Glomerular endothelial cell (primary cell): ENCODE measurements at regions not wholly inside any gene's neighbourhood (a gene's known extent, or its start where the extent isn't known, plus 50 kb on each side); places are given as distances from the start of the nearest gene placed in this dataset.

Experiments used
- DNase-seq: peaks from one replicate; pipeline ENCODE4 v3.0.0-alpha.2; 2011; ENCODE audit warnings: low read depth, low spot score; ENCODE audit errors: extremely low read depth

DNA sequence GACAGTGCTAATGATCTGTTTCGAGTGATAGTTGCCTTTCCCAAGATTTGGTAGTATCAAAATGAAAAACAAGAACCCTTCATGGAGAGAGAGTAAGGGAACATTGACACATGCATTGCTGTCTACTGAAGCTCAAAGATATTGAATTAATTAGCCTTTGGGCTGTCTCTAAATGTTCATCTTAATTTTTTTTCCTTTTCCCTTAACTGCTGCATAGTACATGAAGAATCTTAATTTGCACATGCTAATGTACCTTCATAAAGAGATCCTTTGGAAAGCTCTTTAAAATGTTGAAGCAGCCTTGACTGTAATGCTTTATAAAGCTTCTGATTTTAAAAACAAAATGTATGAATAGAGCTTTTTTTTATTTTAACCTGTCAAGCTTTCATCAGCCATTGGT is 452.2 kb downstream of the TUSC7 start:
- no peak for DNase-seq

DNA sequence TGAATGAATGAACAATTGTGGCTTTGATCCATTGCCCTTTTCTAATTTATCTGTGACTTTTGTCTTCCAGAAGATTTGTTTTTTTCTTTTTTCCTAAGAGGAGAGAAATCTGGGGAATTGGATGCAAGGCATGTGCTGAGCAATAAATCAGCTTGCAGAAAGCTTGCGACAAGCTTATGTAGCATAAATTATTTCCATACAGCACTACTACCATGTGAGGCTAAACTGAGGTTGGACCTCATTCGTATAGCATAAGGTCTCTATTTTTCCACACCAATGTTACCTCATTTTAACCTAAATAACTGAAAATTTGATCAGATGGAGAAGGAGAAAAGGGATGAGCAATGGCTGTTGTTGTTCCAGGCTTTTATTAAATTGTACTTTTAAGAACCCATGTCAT is 455.6 kb downstream of the TUSC7 start:
- no peak for DNase-seq

DNA sequence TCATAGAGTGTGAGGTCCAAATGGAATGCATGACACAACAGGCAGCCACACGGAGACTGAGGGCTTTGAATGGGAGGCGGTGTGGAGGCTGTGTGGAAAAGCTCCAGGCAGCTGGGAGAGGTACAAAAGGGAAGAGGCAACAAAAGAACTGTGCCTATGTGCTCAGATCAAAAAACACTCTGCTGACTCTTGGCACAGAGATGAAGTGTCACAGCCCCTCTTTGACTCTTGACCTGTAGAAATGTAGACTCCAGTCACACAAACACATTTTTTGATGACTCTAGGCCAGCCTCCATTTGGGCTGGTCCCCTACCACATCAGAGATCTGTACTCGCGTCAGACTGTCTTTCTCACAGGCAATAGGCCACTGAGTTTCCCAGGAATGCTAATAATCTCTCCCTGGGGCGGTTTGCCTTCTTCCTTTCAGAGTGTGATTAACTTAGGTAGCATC is 456.0 kb downstream of the TUSC7 start:
- no peak for DNase-seq

DNA sequence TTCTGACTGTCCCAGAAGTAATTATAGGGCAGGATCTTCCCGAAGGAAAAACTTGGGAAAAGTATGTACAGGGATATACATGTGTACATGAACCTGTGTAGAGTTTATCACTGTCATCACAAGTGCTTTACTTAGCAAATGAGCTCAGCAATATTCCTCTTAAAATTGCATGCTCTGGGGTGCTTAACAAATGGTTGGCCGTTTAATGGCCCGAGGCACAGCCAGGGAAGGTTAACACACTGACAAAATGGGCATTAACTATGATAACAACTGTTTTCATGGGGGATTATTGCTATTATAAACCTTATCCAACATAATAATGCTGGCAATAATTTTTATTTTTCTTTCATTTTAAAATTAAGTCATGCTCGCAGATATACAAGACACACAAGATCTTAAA is 459.3 kb downstream of the TUSC7 start:
- DNase-seq = no peak

DNA sequence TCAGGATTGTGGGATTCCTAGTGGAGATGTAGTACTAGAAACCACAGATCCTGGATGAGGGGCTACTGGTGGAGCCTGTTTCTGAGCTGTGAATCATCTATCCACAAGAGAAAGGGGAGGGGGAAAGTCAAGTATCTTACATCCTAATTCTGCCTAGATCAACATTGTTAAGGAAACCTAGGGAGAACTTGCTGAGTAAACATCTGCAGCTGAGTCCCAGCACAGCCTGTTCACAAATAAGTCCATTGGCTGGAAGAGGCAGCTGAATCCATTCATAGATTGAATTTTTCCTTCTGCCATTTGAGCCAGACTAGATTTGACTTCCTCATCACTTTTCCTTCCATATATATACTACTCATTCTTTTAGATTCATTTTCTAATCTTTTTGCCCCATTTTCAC is 460.5 kb downstream of the TUSC7 start:
- DNase-seq = no peak

DNA sequence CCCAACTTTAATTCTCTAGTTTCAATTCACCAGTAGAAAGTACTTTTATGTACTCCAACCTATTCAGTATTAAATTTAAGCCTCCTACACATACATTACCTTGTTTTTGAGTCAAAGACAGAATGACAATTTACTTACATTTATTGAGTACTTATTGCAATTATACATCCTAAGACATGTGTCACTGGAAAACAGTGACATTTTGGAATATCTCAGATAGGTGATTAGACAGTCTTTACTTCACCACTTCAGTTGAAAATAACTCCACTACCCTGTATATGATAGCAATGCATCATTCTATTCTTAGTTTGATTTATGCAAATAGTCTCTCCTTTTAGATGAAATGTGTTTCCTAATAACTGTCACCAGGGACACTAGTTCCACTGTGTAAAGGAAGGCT is 461.5 kb downstream of the TUSC7 start:
- no peak for DNase-seq

DNA sequence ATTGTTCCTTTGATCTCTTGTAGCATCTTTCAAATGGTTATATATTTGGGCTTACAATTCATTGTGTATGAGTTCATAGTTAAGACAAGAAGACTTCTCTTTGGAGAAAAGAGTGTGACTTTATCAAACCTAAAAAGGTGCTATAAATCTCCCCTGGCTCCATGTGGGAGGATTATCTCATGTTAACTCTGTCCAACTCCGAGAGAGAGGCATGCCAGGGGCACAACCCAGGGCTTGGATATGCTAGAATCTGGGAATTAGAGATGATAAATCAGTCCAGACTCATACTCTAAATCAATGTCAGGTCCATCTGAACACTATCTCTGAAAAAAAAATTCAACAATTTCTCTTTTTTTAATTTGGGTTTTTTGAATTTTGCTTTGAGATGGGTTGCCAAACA is 462.8 kb downstream of the TUSC7 start:
- no peak for DNase-seq

DNA sequence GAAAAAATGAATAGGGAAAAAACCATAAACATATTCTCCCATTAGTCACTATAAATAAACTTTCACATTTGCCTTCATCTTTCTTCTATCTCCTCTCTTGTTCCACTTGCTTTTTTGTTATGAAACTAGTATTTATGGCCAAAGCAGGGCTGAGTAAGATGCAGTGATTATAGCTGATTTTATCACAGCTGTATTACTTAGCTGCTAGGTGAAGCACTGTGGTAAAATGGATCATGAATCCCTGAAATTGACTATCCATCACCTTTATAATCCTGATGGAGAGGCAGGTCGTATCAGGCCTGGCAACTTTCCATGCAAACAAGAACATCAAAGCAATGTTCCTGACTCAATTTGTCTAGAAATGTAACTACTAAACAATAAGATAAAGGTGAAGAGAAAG is 471.6 kb downstream of the TUSC7 start:
- DNase-seq = no peak

DNA sequence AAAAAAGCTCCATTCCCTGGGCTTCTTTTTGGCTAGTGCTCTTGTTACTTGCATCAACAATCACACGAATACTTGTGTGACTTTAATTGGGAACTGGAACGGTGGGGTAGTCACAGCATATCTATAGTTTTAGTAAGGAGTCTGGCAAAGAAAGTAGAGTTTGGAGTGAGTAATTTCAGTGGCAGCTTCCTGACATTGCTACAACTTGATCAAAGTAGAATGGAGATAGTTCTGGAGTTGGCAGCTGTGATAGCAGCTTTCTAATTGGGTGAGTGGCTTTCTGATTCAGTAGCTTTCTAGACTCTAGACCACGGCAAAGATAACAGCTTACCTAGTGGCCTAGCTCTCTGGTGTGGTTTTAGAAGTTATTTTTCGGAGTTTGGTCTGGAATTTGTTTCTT is 475.0 kb downstream of the TUSC7 start:
- no peak for DNase-seq

DNA sequence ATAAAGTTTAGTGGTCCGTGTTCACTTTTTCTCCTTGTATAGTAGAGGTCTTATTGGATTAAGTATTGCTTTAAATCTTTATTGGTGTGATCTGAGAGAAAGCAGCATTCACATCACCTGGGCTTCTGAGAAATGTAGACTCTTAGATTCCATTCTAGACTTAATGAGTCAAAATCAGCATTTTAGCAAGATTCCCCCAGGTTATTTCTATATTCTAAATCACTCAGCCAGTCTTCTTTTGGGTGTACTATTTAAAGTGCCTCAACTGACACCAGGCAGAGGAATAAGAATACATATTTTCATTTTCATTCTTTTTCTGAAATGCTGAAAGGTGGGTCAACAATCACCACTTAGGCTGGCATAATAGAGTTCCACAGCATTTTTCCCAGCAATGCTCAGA is 481.7 kb downstream of the TUSC7 start:
- no peak for DNase-seq

DNA sequence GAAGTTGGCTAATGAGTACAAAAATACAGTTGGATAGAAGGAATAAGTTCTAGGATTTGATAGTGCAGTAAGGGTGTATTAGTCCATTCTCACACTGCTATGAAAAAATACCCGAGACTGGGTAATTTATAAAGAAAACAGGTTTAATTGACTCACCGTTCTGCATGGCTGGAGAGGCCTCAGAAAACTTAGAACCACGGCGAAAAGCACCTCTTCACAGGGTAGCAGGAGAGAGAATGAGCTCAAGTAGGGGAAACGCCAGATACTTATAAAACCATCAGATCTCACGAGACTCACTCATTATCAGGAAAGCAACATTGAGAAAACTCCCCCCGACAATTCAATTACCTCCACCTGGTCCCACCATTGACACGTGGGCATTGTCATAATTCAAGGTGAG is 483.3 kb downstream of the TUSC7 start:
- no peak for DNase-seq

DNA sequence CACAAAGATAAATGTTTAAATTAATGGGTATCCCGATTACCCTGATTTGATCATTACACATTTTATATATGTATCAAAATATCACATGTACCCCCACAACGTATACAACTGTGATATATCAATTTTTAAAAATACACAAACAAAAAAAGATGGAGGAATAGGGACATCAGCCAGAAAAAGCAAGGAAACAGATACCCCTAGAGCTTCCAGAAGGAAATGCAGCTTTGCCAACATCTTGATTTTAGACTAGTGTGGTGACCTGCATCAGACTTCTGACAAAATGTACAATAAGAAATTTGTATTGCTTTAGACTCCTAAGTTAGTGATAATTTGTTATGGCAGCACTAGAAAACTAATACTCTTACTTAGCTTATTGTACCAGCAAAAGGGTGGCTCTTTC is 483.8 kb downstream of the TUSC7 start:
- DNase-seq = no peak

DNA sequence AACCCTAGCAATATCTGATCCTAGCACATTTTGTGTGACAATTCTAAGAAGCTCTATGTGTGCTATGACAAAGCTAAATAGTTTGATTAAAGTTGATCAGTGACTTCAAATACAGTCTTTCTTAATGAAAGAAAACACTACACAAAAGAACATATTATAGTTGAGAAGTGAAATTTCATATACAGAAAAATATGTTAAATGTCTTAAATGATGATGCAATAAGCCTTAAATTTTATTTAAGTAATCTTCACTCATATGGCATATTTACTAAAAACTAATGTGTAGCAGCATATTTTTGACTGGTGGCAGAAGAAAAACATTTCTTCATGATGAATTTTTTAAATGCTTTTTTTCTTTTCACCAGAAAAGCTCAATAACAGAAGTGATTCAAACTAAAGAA is 485.5 kb downstream of the TUSC7 start:
- DNase-seq = no peak

DNA sequence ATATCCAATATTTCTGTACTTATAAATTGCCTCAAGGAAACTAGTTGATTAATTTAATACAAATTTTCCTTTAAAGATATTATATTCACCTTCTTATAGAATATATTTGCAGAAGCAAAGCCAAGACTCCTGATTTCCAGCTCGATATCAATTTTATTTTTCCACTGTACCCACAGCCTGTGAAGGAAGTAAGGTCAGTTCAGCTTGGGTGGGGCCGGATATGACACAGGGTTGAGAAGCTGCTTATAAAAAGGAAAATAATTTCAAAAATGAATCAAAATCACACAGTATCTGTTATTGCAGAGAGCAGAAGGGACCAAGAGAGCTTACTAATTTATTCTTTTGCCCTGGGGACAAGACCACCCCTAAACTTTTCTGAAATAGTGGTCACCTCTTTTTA is 491.4 kb downstream of the TUSC7 start:
- no peak for DNase-seq

DNA sequence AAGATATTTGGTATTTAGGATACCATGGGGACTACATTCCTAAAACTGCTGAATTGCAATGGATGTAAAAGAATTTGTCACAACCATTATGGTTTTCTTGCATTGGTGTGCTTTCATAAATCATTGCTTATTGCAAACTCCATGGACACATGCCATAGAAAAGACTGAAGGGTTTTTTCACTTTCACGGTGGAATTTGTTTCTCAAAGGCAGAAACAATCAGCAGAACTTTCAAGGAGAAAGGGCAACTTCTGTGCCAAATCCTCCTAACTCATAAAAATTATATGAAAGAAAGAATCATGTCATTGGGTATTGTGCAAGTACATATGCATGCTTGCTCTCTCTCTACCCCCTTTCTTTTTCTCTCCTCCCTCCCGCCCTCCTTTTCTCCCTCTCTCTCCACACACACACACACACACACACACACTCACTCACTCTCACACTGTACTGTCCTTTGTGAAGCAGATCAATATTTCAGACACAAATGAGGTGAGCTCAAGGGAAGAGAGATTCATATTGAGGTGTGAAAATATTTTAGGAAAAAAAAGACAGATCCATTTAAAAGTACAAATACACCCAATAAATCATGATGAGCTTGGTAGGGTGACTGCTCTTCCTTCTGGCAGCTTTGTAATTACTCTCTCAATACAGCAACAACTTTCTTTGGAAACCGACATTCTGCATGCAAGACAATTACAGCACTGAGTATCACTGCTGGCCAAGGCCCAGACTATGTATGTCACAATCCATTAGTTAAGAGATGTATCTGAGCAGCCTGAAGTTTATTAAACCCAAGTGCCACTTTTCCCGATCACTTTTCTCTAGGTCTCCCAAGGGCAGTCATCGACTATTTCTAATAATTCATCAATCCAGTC is 492.6 kb downstream of the TUSC7 start:
- no peak for DNase-seq

DNA sequence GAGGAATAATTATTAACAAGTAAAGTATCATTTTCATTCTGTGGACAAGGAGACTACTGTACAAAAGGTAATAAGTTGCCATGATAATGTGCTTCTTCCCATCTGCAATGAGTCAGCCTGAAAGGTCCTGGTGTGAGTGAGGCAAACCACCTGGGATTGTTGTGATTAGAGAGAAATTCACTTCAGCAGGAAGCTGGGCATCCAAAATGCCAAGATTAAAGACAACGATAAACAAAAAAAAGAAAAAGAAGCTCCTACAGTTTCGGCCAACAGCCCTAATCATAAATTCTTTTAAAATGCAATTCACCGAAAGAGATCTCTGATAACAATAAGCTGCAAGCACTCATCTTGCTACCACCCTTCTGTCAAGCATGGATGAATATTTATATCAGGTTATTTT is 507.8 kb downstream of the TUSC7 start:
- no peak for DNase-seq

DNA sequence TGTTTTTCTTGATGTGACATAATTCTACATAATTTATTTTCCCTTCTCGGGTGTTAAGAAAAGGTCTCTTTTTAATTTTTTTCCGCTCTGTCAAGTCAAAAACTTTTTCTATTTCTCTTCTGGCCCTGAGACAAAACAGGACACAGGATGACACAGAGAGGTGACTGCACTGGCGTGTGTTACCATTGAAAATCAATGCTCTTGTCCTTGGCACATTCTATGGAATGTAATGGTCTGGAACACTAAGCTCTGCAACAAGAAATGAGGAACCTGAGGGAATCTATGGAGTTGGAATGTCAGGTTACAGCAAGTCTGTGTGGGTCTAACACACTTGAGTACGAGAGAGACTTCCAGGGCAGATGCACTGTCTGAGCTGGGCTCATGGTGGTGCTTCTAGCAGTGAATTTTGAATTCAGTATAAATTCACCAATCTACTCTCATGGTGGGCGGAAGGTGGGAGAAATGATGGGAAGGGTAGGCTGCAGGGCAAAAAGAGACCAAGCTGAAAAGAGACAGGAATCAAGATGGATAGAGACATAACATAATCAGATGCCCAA is 508.3 kb downstream of the TUSC7 start:
- no peak for DNase-seq

DNA sequence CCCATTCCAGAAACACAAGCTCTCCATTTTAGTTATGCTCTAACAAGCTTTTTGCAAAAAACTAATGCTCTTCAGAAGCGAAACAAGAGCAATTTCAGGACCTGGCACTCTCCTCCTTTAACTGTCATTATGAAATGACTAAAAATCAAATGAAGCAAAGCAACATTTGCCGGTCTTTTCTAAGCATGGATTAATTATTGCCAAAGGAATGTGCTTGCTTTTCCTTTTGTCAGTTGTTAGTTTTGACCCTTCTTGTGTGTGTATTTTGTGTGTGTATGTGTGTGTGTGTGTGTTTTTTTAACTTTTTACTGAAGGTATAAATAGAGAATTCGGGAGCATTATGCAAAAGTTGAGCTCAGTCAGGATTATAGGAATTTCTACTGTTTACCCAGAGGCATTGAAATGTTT is 509.1 kb downstream of the TUSC7 start:
- no peak for DNase-seq

DNA sequence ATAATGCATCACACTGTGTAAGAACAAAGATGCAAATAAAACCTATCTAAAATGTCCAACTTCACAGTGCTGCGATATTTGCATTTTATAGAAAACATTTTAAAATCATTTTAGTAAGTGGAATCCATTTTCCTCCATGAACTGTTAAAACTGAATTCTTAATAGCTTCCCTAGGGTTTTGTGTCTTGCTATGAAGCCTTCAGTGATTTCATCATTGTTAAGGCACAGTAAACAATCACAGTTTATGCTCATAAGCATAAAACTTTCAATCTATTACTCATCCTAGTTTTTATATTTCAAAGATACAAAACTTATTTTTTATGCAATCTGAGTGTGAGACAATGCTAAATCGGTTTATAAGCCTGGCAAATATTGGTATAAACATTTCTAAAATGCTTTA is 509.7 kb downstream of the TUSC7 start:
- DNase-seq = no peak

DNA sequence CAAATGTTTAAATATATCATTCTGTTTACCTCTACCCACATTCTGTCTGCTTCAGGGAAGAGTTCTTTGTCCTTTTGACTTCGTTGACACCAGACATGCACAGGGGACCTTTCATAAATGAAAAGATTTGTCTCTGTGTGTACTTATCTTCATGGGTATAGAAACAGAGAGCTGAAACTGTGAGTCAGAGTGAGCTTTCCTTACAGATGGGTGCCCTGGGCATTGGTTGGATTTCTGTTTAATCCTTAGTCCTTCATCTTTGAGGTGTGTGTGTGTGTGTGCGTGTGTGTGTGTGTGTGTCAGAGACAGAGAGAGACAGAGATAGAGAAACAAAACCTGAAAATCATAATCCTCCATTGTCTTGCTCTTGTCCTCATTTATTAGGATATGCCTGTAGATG is 517.4 kb downstream of the TUSC7 start:
- no peak for DNase-seq

DNA sequence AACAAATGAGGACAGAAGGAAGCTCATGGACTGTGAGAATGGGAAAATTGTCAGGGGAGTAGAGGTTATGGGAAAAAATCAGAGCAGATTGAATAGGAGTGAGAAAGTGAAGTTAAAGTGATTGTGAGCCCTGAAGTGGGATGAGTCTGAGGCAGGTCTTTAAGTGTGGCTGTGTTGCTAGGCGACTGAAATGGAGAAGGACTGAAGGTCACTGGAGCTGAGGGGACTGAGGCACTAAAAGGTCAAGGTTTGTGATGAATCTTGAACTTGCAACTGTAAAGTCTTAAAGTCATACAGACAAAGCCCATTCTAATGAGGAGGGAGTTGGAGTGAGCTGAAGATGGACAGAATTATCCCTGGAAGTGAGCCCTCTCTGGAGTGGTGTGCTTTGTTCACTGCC is 518.9 kb downstream of the TUSC7 start:
- DNase-seq = no peak

DNA sequence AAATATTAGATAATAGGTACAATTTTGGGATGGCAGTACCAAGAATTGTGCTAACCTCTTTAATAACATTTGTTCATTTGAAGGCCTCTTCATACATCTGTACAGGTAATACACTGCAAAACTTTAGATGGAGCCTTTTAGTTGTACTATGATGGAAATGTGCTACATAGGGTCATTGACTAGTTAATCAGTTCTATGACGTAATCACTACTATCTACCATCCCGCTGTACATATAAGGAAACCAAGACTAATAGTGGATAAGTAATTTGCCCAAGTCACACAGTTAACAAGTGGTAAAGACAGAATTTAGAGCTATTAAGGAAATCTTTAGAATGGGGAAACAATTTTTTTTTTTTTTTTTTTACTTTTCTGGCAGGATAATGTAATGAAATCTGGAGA is 521.3 kb downstream of the TUSC7 start:
- no peak for DNase-seq

DNA sequence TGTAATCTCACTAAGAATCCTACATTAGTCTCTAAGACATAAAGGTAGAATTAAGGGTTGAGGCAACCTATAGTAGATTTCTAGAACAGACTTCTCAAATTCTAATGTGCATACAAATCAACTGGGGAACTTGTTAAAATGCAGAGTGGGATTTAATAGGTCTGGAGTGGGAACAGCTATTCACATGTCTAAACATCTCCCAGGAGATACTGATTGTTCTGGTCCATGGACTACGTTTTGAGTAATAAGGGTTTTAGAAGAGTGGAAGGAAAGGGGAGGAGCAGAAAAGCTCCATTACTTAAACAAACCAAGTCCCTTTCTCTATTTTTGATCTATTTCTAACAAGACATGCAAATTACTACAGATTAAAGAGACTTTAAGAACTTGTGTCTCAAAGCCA is 524.8 kb downstream of the TUSC7 start:
- no peak for DNase-seq
